PC-9 (cell line): ENCODE measurements at regions not wholly inside any gene's neighbourhood (a gene's known extent, or its start where the extent isn't known, plus 50 kb on each side); places are given as distances from the start of the nearest gene placed in this dataset.

Experiments
- CTCF ChIP-seq: fragments of 200-600 bp; sonication (generic); conservative IDR thresholded peaks from 2 replicates; pipeline ENCODE4 v1.6.1; 2017; ENCODE audit warnings: mixed run types, antibody characterized with exemption, mild to moderate bottlenecking, moderate library complexity
- EZH2 ChIP-seq: fragments of 200-600 bp; sonication (generic); IDR thresholded peaks from 2 replicates; pipeline ENCODE4 v1.8.0; 2017; ENCODE audit warnings: antibody characterized with exemption, low read depth

- TF ChIP-seq CTCF (no peak), EZH2 (no peak)
Measured at GRCh38 chr11:76263166-76263565, 56.9 kb upstream of the WNT11 start.
